Common myeloid progenitor, CD34-positive (primary cell): ENCODE measurements at regions not wholly inside any gene's neighbourhood (a gene's known extent, or its start where the extent isn't known, plus 50 kb on each side); places are given as distances from the start of the nearest gene placed in this dataset.

Experiments used
- CTCF ChIA-PET: fragments of 350-600 bp; sonication (Branson Sonifier 250); formaldehyde crosslinking; loops from one replicate; lab custom pipeline; 2021; ENCODE audit warnings: antibody characterized with exemption; lab: Charles Lee
- POLR2A ChIA-PET: fragments of 350-600 bp; sonication (Branson Sonifier 250); formaldehyde crosslinking; loops from one replicate; lab custom pipeline; 2021; ENCODE audit warnings: antibody characterized with exemption; lab: Charles Lee
- DNase-seq, 3 donors: peaks; one replicate each; pipeline versions ENCODE4 v3.0.0 to v3.0.0-alpha.2; 2013
- H3K27ac ChIP-seq, 2 experiments: 1 replicate in 1 of 2; 2 replicates in 1 of 2; pipeline ENCODE4 v1.7.0; 2013; ENCODE audit warnings: inconsistent platforms in 2 of 2, low read length in 2 of 2, mild to moderate bottlenecking in 2 of 2, low read depth in 1 of 2, moderate library complexity in 1 of 2; ENCODE audit not compliant: severe bottlenecking in 2 of 2, insufficient read depth in 1 of 2, poor library complexity in 1 of 2
- H3K27me3 ChIP-seq, 5 experiments: replicated peaks in 2 of 5; 1 replicate in 3 of 5; 2 replicates in 2 of 5; pipeline versions ENCODE4 v1.6.1 to v1.7.0; 2013; ENCODE audit warnings: low read length in 4 of 5, mild to moderate bottlenecking in 2 of 5, moderate library complexity in 2 of 5, inconsistent platforms in 1 of 5; ENCODE audit not compliant: insufficient read depth in 5 of 5, control insufficient read depth in 4 of 5
- H3K36me3 ChIP-seq, 4 experiments: 1 replicate in 2 of 4; 2 replicates in 2 of 4; pipeline versions ENCODE4 v1.6.1 to v1.7.0; 2013; ENCODE audit warnings: low read length in 3 of 4, control low read depth in 1 of 4, mild to moderate bottlenecking in 1 of 4; ENCODE audit not compliant: control insufficient read depth in 4 of 4, insufficient read depth in 4 of 4
- H3K4me1 ChIP-seq, 4 experiments: 1 replicate in 3 of 4; 2 replicates in 1 of 4; pipeline versions ENCODE4 v1.6.1 to v1.7.1; 2013; ENCODE audit warnings: low read length in 3 of 4, mild to moderate bottlenecking in 3 of 4, control low read depth in 1 of 4, inconsistent platforms in 1 of 4, moderate library complexity in 1 of 4; ENCODE audit not compliant: control insufficient read depth in 4 of 4, insufficient read depth in 4 of 4; ENCODE audit errors: control extremely low read depth in 1 of 4
- H3K4me3 ChIP-seq, 7 experiments: 1 replicate in 4 of 7; 2 replicates in 3 of 7; pipeline versions ENCODE4 v1.5.1 to v1.7.0; 2013; ENCODE audit warnings: mild to moderate bottlenecking in 7 of 7, low read length in 6 of 7, moderate library complexity in 6 of 7, inconsistent platforms in 2 of 7, low read depth in 2 of 7, control low read depth in 1 of 7; ENCODE audit not compliant: insufficient read depth in 4 of 7, control insufficient read depth in 1 of 7; ENCODE audit errors: extremely low read depth in 1 of 7
- H3K9me3 ChIP-seq, 5 experiments: 1 replicate in 4 of 5; 2 replicates in 1 of 5; pipeline versions ENCODE4 v1.6.1 to v1.7.1; 2013; ENCODE audit warnings: low read length in 4 of 5, mild to moderate bottlenecking in 2 of 5, inconsistent platforms in 1 of 5, low read depth in 1 of 5, moderate library complexity in 1 of 5; ENCODE audit not compliant: control insufficient read depth in 4 of 5, insufficient read depth in 2 of 5; ENCODE audit errors: control extremely low read depth in 1 of 5
- WGBS: methylation state at CpG from one replicate; pipeline ENCODE4 v1.1.5; 2013; ENCODE audit not compliant: insufficient coverage; 5-methylcytosine and 5-hydroxymethylcytosine counted together

DNA sequence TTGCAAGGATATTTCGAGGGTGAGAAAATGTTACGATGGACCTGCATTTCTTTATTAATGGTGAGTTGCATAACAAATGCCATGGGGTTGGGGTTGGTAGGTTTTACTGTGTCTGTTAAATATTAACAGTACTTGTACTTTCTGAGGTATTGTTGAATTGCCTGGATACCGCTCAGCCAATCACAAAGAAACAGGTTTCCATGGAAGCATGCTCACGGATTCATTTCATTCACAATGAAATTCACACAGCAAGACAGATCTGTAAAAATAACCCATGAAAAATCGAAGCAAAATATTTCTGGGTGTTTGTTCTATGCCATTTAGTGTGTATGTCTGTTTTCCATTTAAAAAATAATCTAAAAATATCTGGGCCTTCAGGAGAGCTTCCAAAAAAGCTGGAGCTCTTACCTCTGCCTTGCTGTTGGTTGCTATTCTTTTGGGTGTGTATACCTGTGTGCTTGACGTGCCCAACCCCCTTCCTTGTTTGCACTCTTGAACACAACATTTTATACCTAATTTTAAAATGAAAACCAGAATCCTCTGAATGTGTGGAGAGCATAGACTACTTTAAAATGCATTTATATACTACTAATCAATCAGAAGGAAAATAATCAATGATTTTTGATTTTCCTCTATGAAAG lies 479.8 kb upstream of the TBL1XR1 start:
- Histone ChIP-seq H3K27ac (no peak overlapping the region), H3K9me3 (no peaks in the 10 kb centered on the region), H3K36me3 (no peaks in the 10 kb centered on the region), H3K27me3 (no peaks in the 10 kb centered on the region), H3K4me1 (peaks cover 27 to 55% (median 44%) of the 10 kb centered on the region in 4 experiments), H3K4me3 (no peak overlapping the region)
- 96% methylated on average over 2 of the region's 6 CpGs for WGBS
- ChIA-PET CTCF (no interaction called here), POLR2A (no interaction called here)
- DNase-seq: no peak

DNA sequence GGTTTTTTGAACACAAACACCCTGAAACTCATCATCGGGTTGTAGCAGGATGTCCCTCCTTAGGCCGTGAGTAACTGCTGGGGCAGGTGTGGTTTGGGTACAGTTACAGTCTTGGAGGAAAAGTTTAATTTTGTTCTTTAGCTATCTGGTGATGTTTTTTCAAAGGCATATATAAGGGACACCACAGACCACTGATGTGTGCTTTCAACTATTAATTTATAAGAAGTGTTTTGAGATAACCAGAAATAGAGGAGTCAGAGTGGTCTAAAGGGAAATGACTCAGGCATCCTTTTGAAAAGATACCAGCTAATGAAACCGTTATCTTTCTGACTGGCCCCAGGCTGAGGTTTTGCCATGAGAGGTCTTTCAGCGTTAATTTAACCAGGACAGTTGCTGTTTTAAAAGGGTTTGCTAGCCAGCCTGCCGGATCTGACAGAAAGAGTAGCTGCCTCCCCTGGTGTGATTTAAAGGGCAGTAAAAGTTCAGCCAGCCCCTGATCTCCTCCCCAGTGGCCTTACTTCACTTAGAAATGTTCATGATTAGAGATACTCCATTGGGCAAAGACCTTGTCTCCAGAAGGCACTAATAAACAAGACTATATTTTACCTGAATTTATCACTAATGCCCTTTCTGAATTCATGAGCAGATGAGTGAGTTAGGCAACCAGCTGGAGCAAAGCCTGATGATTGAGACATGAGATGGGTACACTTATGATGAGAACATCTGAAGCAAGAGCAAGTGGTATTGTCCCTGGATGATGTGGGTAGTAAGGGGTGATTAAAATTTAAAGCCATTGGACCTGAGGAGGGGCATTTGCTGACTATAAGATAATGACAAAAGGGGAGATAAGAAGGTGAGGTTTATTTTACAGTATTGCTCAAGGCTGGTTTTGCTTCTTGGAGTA lies 482.5 kb upstream of the TBL1XR1 start:
- no peaks in the 10 kb centered on the region for H3K36me3 ChIP-seq
- peaks cover 13 to 43% (median 32%) of the 10 kb centered on the region in 4 experiments for H3K4me1 ChIP-seq
- no peaks in the 10 kb centered on the region for H3K27me3 ChIP-seq
- peak overlapping the region in 2 of 7 experiments; percentile 19 to 41 for H3K4me3 ChIP-seq
- CTCF ChIA-PET: interaction anchor here (0.7 to 1.6 kb wide), 9 partner anchors 10 to 629 kb away, joined by 3 to 5 read pairs (median 3); no protein-coding TSS in a partner anchor
- 7% methylated on average over 5 of the region's 5 CpGs for WGBS
- no peaks in the 10 kb centered on the region for H3K9me3 ChIP-seq
- peak overlapping the region in 1 of 2 experiments; percentile 47 for H3K27ac ChIP-seq
- DNase-seq: peak; percentile 86 to 95 (median 91)
- POLR2A ChIA-PET: interaction anchor here (0.6 to 1.4 kb wide), 3 partner anchors 33 to 429 kb away, joined by 3 to 6 read pairs (median 5); no protein-coding TSS in a partner anchor

DNA sequence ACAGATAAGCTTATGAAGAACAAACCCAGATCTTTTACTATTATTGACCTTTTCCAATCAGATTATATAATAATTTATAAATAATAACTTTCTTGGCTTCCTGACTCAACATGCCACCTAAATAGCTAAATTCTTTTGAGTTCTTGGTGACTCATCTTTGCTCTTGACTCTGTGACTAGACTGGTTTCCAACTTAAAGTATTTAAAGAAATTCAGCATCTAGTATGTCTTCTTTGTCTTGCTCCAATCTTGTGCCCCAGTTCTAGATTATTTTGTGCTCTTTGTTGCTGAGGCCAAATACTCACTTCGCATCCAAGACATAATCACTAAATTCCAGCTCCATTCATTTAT lies 483.2 kb upstream of the TBL1XR1 start:
- ChIA-PET CTCF (interaction anchor here (0.8 to 1.6 kb wide), 5 partner anchors 9 to 629 kb away, joined by 3 to 5 read pairs (median 3); no protein-coding TSS in a partner anchor), POLR2A (interaction anchor here (1.4 kb wide), 1 partner anchor 320 kb away, joined by 6 read pairs; no protein-coding TSS in a partner anchor)
- Histone ChIP-seq H3K27ac (no peak overlapping the region), H3K4me3 (no peak overlapping the region), H3K9me3 (no peaks in the 10 kb centered on the region), H3K27me3 (no peaks in the 10 kb centered on the region), H3K4me1 (peaks cover 13 to 43% (median 32%) of the 10 kb centered on the region in 4 experiments), H3K36me3 (no peaks in the 10 kb centered on the region)
- peak in 2 of 3 donors; percentile 32 to 60 for DNase-seq
- no CpG with 5 or more reads among the region's 1 CpG for WGBS

DNA sequence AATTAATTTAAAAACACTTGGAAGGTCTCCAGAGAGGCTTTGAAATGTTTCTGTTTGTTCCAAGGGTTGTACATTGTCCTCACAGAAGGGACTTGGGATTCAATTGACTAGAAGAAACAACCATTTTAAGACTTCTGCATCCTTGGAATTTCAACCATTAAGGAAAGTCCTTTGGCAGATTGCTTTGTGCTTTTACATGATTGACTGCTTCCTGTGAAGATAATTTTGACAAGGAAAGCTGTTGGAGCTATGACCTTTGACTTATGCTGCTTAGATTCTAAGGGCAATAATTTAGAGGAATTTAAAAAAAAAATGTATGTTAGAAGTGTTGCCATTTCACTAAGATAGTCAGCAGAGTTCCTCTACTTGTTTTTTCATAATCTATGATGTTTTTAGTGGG lies 483.9 kb upstream of the TBL1XR1 start:
- Histone ChIP-seq H3K4me1 (peaks cover 13 to 43% (median 32%) of the 10 kb centered on the region in 4 experiments), H3K4me3 (no peak overlapping the region), H3K36me3 (no peaks in the 10 kb centered on the region), H3K27me3 (no peaks in the 10 kb centered on the region), H3K9me3 (no peaks in the 10 kb centered on the region), H3K27ac (no peak overlapping the region)
- ChIA-PET CTCF (interaction anchor here (1.0 to 1.2 kb wide), 2 partner anchors 13 to 34 kb away, joined by 3 read pairs; no protein-coding TSS in a partner anchor), POLR2A (no interaction called here)
- DNase-seq: no peak

DNA sequence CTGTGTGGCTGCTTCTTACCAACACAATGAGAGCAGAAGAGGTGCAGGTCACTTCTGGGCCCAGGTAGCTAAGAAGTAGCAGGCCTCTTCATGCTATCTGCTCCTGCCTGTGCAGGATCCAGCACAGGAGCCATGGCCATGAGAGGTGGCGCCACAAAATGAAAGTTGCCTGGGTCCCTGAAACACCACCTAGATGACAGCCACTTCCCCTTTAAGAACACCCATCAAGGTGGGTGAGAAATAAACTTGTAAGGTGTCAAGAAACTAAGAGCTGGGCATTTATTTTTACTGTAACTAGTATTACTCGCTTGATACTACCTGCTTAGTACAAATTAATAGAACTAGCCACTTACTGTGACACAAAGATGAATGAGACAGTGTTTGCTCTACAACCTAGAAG lies 484.6 kb upstream of the TBL1XR1 start:
- no peak overlapping the region for H3K27ac ChIP-seq
- no peaks in the 10 kb centered on the region for H3K27me3 ChIP-seq
- POLR2A ChIA-PET: no interaction called here
- CTCF ChIA-PET: interaction anchor here (1.2 to 1.3 kb wide), 2 partner anchors 8 to 12 kb away, joined by 3 read pairs; no protein-coding TSS in a partner anchor
- peaks cover 13 to 43% (median 32%) of the 10 kb centered on the region in 4 experiments for H3K4me1 ChIP-seq
- WGBS: no CpG with 5 or more reads among the region's 2 CpGs
- DNase-seq: peak in 2 of 3 donors; percentile 48 to 56
- no peaks in the 10 kb centered on the region for H3K9me3 ChIP-seq
- no peak overlapping the region for H3K4me3 ChIP-seq
- H3K36me3 ChIP-seq: no peaks in the 10 kb centered on the region

DNA sequence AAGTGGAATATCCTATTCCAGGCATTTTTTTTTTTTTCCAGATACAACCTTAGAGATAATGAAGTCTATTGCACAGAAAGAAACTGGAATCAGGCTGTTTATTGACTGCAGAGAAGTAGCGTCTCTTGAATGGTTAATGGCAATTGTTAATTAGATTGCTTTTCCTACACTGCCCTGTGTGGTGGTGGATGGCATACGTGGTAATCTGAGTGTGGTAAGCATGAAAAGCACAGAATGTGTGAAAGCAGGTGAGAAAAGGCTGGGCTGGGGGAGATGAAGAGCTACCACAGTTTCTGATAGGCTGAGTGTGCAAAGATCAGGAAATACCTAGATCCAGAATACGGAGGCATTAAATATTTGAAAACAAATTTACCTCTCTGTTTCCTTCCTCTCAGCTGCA lies 486.3 kb upstream of the TBL1XR1 start:
- no peaks in the 10 kb centered on the region for H3K36me3 ChIP-seq
- ChIA-PET POLR2A (no interaction called here), CTCF (no interaction called here)
- no peak overlapping the region for H3K27ac ChIP-seq
- H3K27me3 ChIP-seq: no peaks in the 10 kb centered on the region
- no peaks in the 10 kb centered on the region for H3K9me3 ChIP-seq
- no peak for DNase-seq
- WGBS: 45% methylated on average over 2 of the region's 3 CpGs
- peaks cover 10 to 41% (median 32%) of the 10 kb centered on the region in 4 experiments for H3K4me1 ChIP-seq
- H3K4me3 ChIP-seq: no peak overlapping the region
